ENCODE measurements at regions not wholly inside any gene's neighbourhood (a gene's known extent, or its start where the extent isn't known, plus 50 kb on each side); places are given as distances from the start of the nearest gene placed in this dataset.

- TF ChIP-seq, protein P1, sequence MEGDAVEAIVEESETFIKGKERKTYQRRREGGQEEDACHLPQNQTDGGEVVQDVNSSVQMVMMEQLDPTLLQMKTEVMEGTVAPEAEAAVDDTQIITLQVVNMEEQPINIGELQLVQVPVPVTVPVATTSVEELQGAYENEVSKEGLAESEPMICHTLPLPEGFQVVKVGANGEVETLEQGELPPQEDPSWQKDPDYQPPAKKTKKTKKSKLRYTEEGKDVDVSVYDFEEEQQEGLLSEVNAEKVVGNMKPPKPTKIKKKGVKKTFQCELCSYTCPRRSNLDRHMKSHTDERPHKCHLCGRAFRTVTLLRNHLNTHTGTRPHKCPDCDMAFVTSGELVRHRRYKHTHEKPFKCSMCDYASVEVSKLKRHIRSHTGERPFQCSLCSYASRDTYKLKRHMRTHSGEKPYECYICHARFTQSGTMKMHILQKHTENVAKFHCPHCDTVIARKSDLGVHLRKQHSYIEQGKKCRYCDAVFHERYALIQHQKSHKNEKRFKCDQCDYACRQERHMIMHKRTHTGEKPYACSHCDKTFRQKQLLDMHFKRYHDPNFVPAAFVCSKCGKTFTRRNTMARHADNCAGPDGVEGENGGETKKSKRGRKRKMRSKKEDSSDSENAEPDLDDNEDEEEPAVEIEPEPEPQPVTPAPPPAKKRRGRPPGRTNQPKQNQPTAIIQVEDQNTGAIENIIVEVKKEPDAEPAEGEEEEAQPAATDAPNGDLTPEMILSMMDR (IDR thresholded peaks at IDR 0.05), result no peak
- no peak for TF ChIP-seq POLR2A (IDR thresholded peaks at IDR 0.05)
Measured at GRCh38 chr5:141732417-141732816, 50.4 kb upstream of the ARAP3 start.

Data from testis (tissue), 2 donors.